ENCODE measurements at regions not wholly inside any gene's neighbourhood (a gene's known extent, or its start where the extent isn't known, plus 50 kb on each side); places are given as distances from the start of the nearest gene placed in this dataset.

GRCh38 chr7:15753887-15754579 lies 67.5 kb upstream of the MEOX2 start:
- no peak for TF ChIP-seq CTCF (IDR thresholded peaks at IDR 0.05)
- no peak for TF ChIP-seq POLR2A (IDR thresholded peaks at IDR 0.05)
- no peak for TF ChIP-seq EP300 (IDR thresholded peaks at IDR 0.05)

Data from tibial nerve (tissue), 4 donors.